22Rv1 (cell line): ENCODE measurements at regions not wholly inside any gene's neighbourhood (a gene's known extent, or its start where the extent isn't known, plus 50 kb on each side); places are given as distances from the start of the nearest gene placed in this dataset.

Source experiments
- H3K27ac ChIP-seq: fragments of 450-650 bp; 2 replicates; pipeline ENCODE4 v1.5.1; 2017
- CTCF ChIP-seq: fragments of 450-650 bp; IDR thresholded peaks from 2 replicates; pipeline ENCODE4 v1.5.1; 2017; ENCODE audit warnings: mild to moderate bottlenecking
- ZFX ChIP-seq: fragments of 450-650 bp; IDR thresholded peaks from 2 replicates; pipeline ENCODE4 v1.6.1; 2017; ENCODE audit warnings: antibody characterized with exemption, borderline replicate concordance

- TF ChIP-seq ZFX (no peak), CTCF (no peak)
Observed at GRCh38 chr5:162382839-162383238, 315.3 kb downstream of the GABRG2 start.

GRCh38 chr5:162384225-162384624 lies 316.7 kb downstream of the GABRG2 start:
- H3K27ac ChIP-seq: no peak overlapping the region
- no peak for TF ChIP-seq CTCF
- no peak for TF ChIP-seq ZFX

More at GRCh38 chr5:162382839-162383238, 315.3 kb downstream of the GABRG2 start:
- H3K27ac ChIP-seq: no peak overlapping the region

- TF ChIP-seq CTCF (no peak), ZFX (no peak)
- no peak overlapping the region for H3K27ac ChIP-seq
Observed at GRCh38 chr5:162391833-162392232, 324.3 kb downstream of the GABRG2 start.

GRCh38 chr5:162392336-162392735 lies 324.8 kb downstream of the GABRG2 start:
- TF ChIP-seq ZFX: no peak
- TF ChIP-seq CTCF: no peak

GRCh38 chr5:162393534-162393933 lies 326.0 kb downstream of the GABRG2 start:
- no peak for TF ChIP-seq CTCF
- no peak for TF ChIP-seq ZFX

More at GRCh38 chr5:162392336-162392735, 324.8 kb downstream of the GABRG2 start:
- H3K27ac ChIP-seq: no peak overlapping the region

GRCh38 chr5:162407614-162408013 lies 340.0 kb downstream of the GABRG2 start:
- no peak overlapping the region for H3K27ac ChIP-seq
- no peak for TF ChIP-seq ZFX
- no peak for TF ChIP-seq CTCF

More at GRCh38 chr5:162393534-162393933, 326.0 kb downstream of the GABRG2 start:
- H3K27ac ChIP-seq: no peak overlapping the region

GRCh38 chr5:162410365-162410764 lies 342.8 kb downstream of the GABRG2 start:
- no peak overlapping the region for H3K27ac ChIP-seq
- TF ChIP-seq ZFX: no peak

- no peak overlapping the region for H3K27ac ChIP-seq
Observed at GRCh38 chr5:162429142-162429541, 361.6 kb downstream of the GABRG2 start.

More at GRCh38 chr5:162429142-162429541, 361.6 kb downstream of the GABRG2 start:
- TF ChIP-seq ZFX (no peak), CTCF (no peak)
